Brain microvascular endothelial cell (primary cell): ENCODE measurements at regions not wholly inside any gene's neighbourhood (a gene's known extent, or its start where the extent isn't known, plus 50 kb on each side); places are given as distances from the start of the nearest gene placed in this dataset.

Experiments used
- DNase-seq: peaks from one replicate; pipeline ENCODE4 v3.0.0-alpha.2; 2020
- H3K27ac ChIP-seq: fragments of 250-450 bp; sonication (Bioruptor Pico); 2 replicates; pipeline ENCODE4 v1.5.1; 2020; ENCODE audit warnings: mild to moderate bottlenecking, moderate library complexity
- H3K27me3 ChIP-seq: fragments of 250-450 bp; sonication (Bioruptor Pico); replicated peaks from 2 replicates; pipeline ENCODE4 v1.5.1; 2020; ENCODE audit warnings: mild to moderate bottlenecking
- H3K36me3 ChIP-seq: fragments of 250-450 bp; sonication (Bioruptor Pico); replicated peaks from 2 replicates; pipeline ENCODE4 v1.5.1; 2020; ENCODE audit warnings: mild to moderate bottlenecking
- H3K4me3 ChIP-seq: 2 replicates; pipeline ENCODE4 v1.5.1; 2011; ENCODE audit warnings: low read depth, mild to moderate bottlenecking, control low read depth, low read length, moderate library complexity
- CTCF ChIP-seq: IDR thresholded peaks from 2 replicates; pipeline ENCODE4 v1.5.1; 2011; ENCODE audit warnings: low read depth, mild to moderate bottlenecking, moderate library complexity, low read length, control low read depth, inconsistent platforms; ENCODE audit errors: missing control alignments
- in situ Hi-C: cut with HindIII; loops from 2 replicates; pipeline ENCODE4 v1.10.0; 2017; ENCODE audit warnings: low sequenced_read_pairs, low pct_ligation_motif_present

- H3K4me3 ChIP-seq: no peak overlapping the region
- TF ChIP-seq CTCF: no peak
- in situ Hi-C loops: no loop called here
- peak overlapping the region; percentile 79 for H3K27ac ChIP-seq
- DNase-seq: no peak
- H3K36me3 ChIP-seq: no peaks in the 10 kb centered on the region
- H3K27me3 ChIP-seq: no peaks in the 10 kb centered on the region
Measured at GRCh38 chr3:146969356-146969755, 364.2 kb upstream of the PLSCR5 start.

GRCh38 chr3:146968204-146968651 lies 363.1 kb upstream of the PLSCR5 start:
- in situ Hi-C loops: no loop called here
- H3K36me3 ChIP-seq: no peaks in the 10 kb centered on the region
- TF ChIP-seq CTCF: no peak
- DNase-seq: peak; percentile 75
- H3K27me3 ChIP-seq: no peaks in the 10 kb centered on the region
- peak overlapping the region; percentile 1 for H3K4me3 ChIP-seq
- peak overlapping the region; percentile 79 for H3K27ac ChIP-seq

GRCh38 chr3:146967783-146968182 lies 362.6 kb upstream of the PLSCR5 start:
- Histone ChIP-seq H3K27ac (peak overlapping the region; percentile 79), H3K27me3 (no peaks in the 10 kb centered on the region), H3K4me3 (no peak overlapping the region), H3K36me3 (no peaks in the 10 kb centered on the region)
- in situ Hi-C loops: no loop called here
- TF ChIP-seq CTCF: no peak
- DNase-seq: no peak

GRCh38 chr3:146966124-146966523 lies 361.0 kb upstream of the PLSCR5 start:
- no peak for DNase-seq
- TF ChIP-seq CTCF: no peak
- Histone ChIP-seq H3K36me3 (no peaks in the 10 kb centered on the region), H3K27ac (no peak overlapping the region), H3K27me3 (no peaks in the 10 kb centered on the region), H3K4me3 (no peak overlapping the region)
- in situ Hi-C loops: no loop called here

DNA sequence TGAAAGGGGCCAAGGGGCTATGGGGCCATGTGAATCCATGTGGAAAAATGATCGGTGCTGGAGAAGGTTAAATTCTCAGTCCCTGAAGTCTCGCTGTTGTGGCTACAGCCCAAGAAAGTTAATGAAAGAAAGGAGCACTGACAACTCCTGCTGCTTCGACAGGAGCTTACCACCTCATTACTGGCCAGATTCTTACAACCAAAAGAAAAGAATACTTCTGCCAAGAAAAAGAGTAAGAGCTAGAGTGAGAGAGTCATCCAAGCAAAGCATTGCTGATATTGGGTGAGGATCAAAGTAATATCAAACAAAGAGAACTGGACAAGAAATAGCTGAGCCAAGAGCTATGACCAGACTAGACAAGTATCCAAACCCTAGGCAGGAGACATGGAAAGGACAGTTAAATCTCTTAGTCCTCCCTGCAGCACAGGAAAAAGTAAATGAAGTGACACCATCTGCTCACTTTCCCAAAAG lies 348.4 kb upstream of the PLSCR5 start:
- H3K4me3 ChIP-seq: no peak overlapping the region
- DNase-seq: peak; percentile 26
- TF ChIP-seq CTCF: no peak
- no peak overlapping the region for H3K27ac ChIP-seq
- in situ Hi-C loops: no loop called here
- H3K36me3 ChIP-seq: no peaks in the 10 kb centered on the region
- no peaks in the 10 kb centered on the region for H3K27me3 ChIP-seq

DNA sequence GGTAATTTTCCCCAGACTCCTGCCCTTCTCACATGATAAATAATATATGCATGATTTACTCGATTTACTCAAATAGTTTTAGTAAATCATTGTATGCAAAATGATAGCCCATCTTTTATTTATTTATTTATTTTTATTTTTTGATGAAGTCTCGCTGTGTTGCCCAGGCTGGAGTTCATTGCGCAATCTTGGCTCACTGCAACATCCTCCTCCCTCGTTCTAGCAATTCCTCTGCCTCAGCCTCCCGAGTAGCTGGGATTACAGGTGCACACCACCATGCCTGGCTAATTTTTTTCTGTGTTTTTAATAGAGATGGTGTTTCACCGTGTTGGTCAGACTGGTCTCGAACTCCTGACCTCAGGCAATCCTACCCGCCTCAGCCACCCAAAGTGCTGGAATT lies 343.8 kb upstream of the PLSCR5 start:
- in situ Hi-C loops: no loop called here
- TF ChIP-seq CTCF: no peak

More for the DNA sequence above, 343.8 kb upstream of the PLSCR5 start:
- Histone ChIP-seq H3K36me3 (no peaks in the 10 kb centered on the region), H3K27me3 (no peaks in the 10 kb centered on the region), H3K27ac (no peak overlapping the region), H3K4me3 (no peak overlapping the region)
- DNase-seq: no peak
